ENCODE measurements at regions not wholly inside any gene's neighbourhood (a gene's known extent, or its start where the extent isn't known, plus 50 kb on each side); places are given as distances from the start of the nearest gene placed in this dataset.

- TF ChIP-seq POLR2A (IDR thresholded peaks at IDR 0.05): no peak
- no peak for TF ChIP-seq CTCF (IDR thresholded peaks at IDR 0.05)
- no peak for TF ChIP-seq POLR2AphosphoS5 (IDR thresholded peaks at IDR 0.05)
Observed at GRCh38 chr13:112012016-112012704, 54.8 kb upstream of the SOX1 start.
